Sigmoid colon (tissue), 6 donors: ENCODE measurements at regions not wholly inside any gene's neighbourhood (a gene's known extent, or its start where the extent isn't known, plus 50 kb on each side); places are given as distances from the start of the nearest gene placed in this dataset.

Source experiments
- DNase-seq: peaks from one replicate; pipeline ENCODE4 v3.0.0-alpha.2; 2019
- H3K27ac ChIP-seq, 4 donors: fragments of 200-600 bp; sonication (generic); one replicate each; pipeline ENCODE4 v1.5.1; 2016 to 2019; ENCODE audit warnings: mild to moderate bottlenecking in 1 of 4
- H3K27me3 ChIP-seq, 3 donors: fragments of 200-600 bp; sonication (generic); one replicate each; pipeline ENCODE4 v1.5.1; 2019; ENCODE audit warnings: mild to moderate bottlenecking in 1 of 3
- H3K36me3 ChIP-seq, 4 donors: fragments of 200-600 bp; sonication (generic); one replicate each; pipeline ENCODE4 v1.5.1; 2016 to 2019
- H3K4me1 ChIP-seq, 4 donors: fragments of 200-600 bp; sonication (generic); one replicate each; pipeline ENCODE4 v1.5.1; 2017 to 2019
- H3K4me3 ChIP-seq, 4 donors: fragments of 200-600 bp; sonication (generic); one replicate each; pipeline ENCODE4 v1.5.1; 2017 to 2019; ENCODE audit warnings: mild to moderate bottlenecking in 2 of 4, moderate library complexity in 1 of 4
- H3K9me3 ChIP-seq, 4 donors: fragments of 200-600 bp in 3 of 4; sonication (generic) in 3 of 4; one replicate each; pipeline versions ENCODE4 v1.5.1 to v1.6.1; 2013 to 2019
- CTCF ChIP-seq, 4 experiments: fragments of 450-650 bp in 3 of 4; fragments of 200-600 bp in 1 of 4; IDR thresholded peaks; one replicate each; pipeline ENCODE4 v1.5.1; 2016 to 2019; ENCODE audit warnings: antibody characterized with exemption in 4 of 4, mild to moderate bottlenecking in 3 of 4, moderate library complexity in 2 of 4
- EP300 ChIP-seq, 4 donors: sonication (generic); formaldehyde crosslinking; IDR thresholded peaks; one replicate each; pipeline ENCODE4 v1.6.1; 2017; ENCODE audit warnings: antibody characterized with exemption in 4 of 4
- POLR2A ChIP-seq, 2 donors: fragments of 450-650 bp; IDR thresholded peaks; one replicate each; pipeline ENCODE4 v1.6.1; 2016; ENCODE audit warnings: antibody characterized with exemption in 2 of 2, mild to moderate bottlenecking in 2 of 2, moderate library complexity in 2 of 2
- POLR2AphosphoS5 ChIP-seq, 4 donors: sonication (generic); formaldehyde crosslinking; IDR thresholded peaks; one replicate each; pipeline ENCODE4 v1.6.1; 2017; ENCODE audit warnings: antibody characterized with exemption in 4 of 4
- WGBS, 2 donors: extraction: QIAGEN DNeasy Blood & Tissue Kit; methylation state at CpG; one replicate each; pipeline ENCODE4 v1.1.7; 2013; 5-methylcytosine and 5-hydroxymethylcytosine counted together
- intact Hi-C: fragments of 100-400 bp; cut with DNase I; formaldehyde crosslinking; loops from one replicate; pipeline ENCODE4 v1.15.1; 2023
- donor health status: healthy with polysubstance abuse.
- donor health status: healthy.

- H3K9me3 ChIP-seq: peaks cover 0 to 14% (median 3%) of the 10 kb centered on the region in 4 donors
- no peaks in the 10 kb centered on the region for H3K36me3 ChIP-seq
- peak; percentile 6 for DNase-seq
- H3K27me3 ChIP-seq: peaks cover 0 to 3% (median 0%) of the 10 kb centered on the region in 3 donors
- no peak overlapping the region for H3K27ac ChIP-seq
- TF ChIP-seq CTCF (IDR thresholded peaks at IDR 0.05) (no peak), POLR2AphosphoS5 (IDR thresholded peaks at IDR 0.05) (no peak), POLR2A (IDR thresholded peaks at IDR 0.05) (no peak), EP300 (IDR thresholded peaks at IDR 0.05) (no peak)
- intact Hi-C loops: no loop called here
- H3K4me3 ChIP-seq: no peak overlapping the region
- 86 to 88% methylated on average over 4 of the region's 4 CpGs for WGBS, 2 donors
- H3K4me1 ChIP-seq: no peaks in the 10 kb centered on the region
These were observed 229.4 kb downstream of the PTPRU start for GRCh38 chr1:29465755-29466154.

- intact Hi-C loops: no loop called here
- TF ChIP-seq POLR2A (IDR thresholded peaks at IDR 0.05): no peak
- Histone ChIP-seq H3K9me3 (peaks cover 0 to 14% (median 3%) of the 10 kb centered on the region in 4 donors), H3K27ac (no peak overlapping the region), H3K36me3 (no peaks in the 10 kb centered on the region), H3K27me3 (peaks cover 0 to 18% (median 4%) of the 10 kb centered on the region in 3 donors), H3K4me3 (no peak overlapping the region), H3K4me1 (no peaks in the 10 kb centered on the region)
- WGBS, 2 donors: 77 to 79% methylated on average over 7 of the region's 7 CpGs
- DNase-seq: peak; percentile 46
These were observed 225.8 kb downstream of the PTPRU start for GRCh38 chr1:29462096-29462495.

- WGBS, 2 donors: 85 to 89% methylated on average over 7 of the region's 7 CpGs
- H3K36me3 ChIP-seq: no peaks in the 10 kb centered on the region
- TF ChIP-seq POLR2AphosphoS5 (IDR thresholded peaks at IDR 0.05) (no peak), EP300 (IDR thresholded peaks at IDR 0.05) (no peak), CTCF (IDR thresholded peaks at IDR 0.05) (no peak), POLR2A (IDR thresholded peaks at IDR 0.05) (no peak)
- peak; percentile 53 for DNase-seq
- no peaks in the 10 kb centered on the region for H3K4me1 ChIP-seq
- peaks cover 0 to 21% (median 4%) of the 10 kb centered on the region in 3 donors for H3K27me3 ChIP-seq
- H3K27ac ChIP-seq: no peak overlapping the region
- no peak overlapping the region for H3K4me3 ChIP-seq
- H3K9me3 ChIP-seq: peaks cover 0 to 11% (median 3%) of the 10 kb centered on the region in 4 donors
- intact Hi-C loops: no loop called here
These were observed 224.9 kb downstream of the PTPRU start for GRCh38 chr1:29461115-29461739.

DNA sequence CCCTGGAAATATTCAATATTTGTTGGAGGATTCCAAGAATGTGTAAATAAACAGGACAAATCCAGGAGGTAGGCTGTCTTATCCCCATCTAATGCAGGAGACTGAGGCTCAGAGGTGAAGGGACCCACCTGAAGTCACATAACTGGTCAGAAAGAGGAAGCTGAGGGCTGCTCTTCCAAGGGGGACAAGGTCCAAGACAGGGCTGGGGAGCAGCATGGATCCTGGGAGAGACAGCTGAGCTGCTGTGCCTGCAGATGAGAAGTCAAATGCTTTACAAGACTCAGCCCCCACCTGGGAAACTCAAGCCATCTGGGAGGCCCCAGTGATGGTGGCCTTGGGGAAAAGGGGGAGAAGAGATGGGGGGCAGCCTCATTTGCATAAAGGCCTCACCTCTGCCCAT, 224.4 kb downstream of the PTPRU start:
- TF ChIP-seq POLR2A (IDR thresholded peaks at IDR 0.05) (no peak), POLR2AphosphoS5 (IDR thresholded peaks at IDR 0.05) (no peak), CTCF (IDR thresholded peaks at IDR 0.05) (no peak), EP300 (IDR thresholded peaks at IDR 0.05) (no peak)
- H3K36me3 ChIP-seq: no peaks in the 10 kb centered on the region
- peaks cover 0 to 26% (median 4%) of the 10 kb centered on the region in 3 donors for H3K27me3 ChIP-seq
- intact Hi-C loops: no loop called here
- H3K27ac ChIP-seq: no peak overlapping the region
- H3K9me3 ChIP-seq: peaks cover 0 to 7% (median 2%) of the 10 kb centered on the region in 4 donors
- no peak for DNase-seq
- no peaks in the 10 kb centered on the region for H3K4me1 ChIP-seq
- no peak overlapping the region for H3K4me3 ChIP-seq

DNA sequence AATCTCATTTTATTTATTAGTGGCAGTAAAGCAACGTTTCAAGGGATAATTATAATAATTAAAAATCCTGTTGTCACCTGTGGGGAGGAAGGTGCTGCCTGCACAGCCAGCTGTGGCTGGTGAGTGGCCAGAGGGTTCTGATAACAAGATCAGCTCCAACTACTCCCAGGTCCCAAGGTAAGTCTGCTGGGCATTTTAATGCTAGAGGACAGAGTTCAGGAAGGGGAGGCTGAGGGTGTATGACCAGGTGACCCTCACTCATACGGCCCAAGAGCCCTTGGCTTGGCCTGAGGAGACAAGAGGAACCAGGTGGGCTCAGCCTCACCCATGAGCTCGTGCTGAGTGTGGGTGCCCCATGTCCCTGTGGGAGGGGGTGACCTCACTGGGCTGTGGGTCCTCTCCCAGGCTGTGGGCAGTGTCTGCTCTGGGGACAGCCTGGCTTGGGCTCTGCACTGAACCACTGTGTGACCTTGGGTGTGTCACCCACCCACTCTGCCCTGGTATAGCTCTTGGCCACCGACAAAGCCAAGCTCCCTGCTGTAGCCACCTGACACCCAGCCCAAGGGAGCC, 223.8 kb downstream of the PTPRU start:
- Histone ChIP-seq H3K9me3 (peaks cover 0 to 5% (median 2%) of the 10 kb centered on the region in 4 donors), H3K27me3 (peaks cover 0 to 29% (median 4%) of the 10 kb centered on the region in 3 donors), H3K27ac (no peak overlapping the region), H3K4me1 (no peaks in the 10 kb centered on the region), H3K36me3 (no peaks in the 10 kb centered on the region), H3K4me3 (no peak overlapping the region)
- WGBS, 2 donors: 40 to 64% methylated on average over 4 of the region's 4 CpGs
- TF ChIP-seq CTCF (IDR thresholded peaks at IDR 0.05) (no peak), EP300 (IDR thresholded peaks at IDR 0.05) (no peak), POLR2A (IDR thresholded peaks at IDR 0.05) (no peak), POLR2AphosphoS5 (IDR thresholded peaks at IDR 0.05) (no peak)
- DNase-seq: no peak
- intact Hi-C loops: no loop called here
